GM20431 (cell line): ENCODE measurements at regions not wholly inside any gene's neighbourhood (a gene's known extent, or its start where the extent isn't known, plus 50 kb on each side); places are given as distances from the start of the nearest gene placed in this dataset.

Experiments used
- in situ Hi-C: fragments of 300-500 bp; cut with MseI, MboI; formaldehyde crosslinking; loops from one replicate; pipeline ENCODE4 v1.15.0; 2020; ENCODE audit warnings: low sequenced_read_pairs; ENCODE audit not compliant: unreplicated experiment

GRCh38 chr22:49255154-49255553 lies 572.5 kb downstream of the BRD1 start:
- in situ Hi-C loops, result no loop called here

GRCh38 chr22:49253656-49254055 lies 574.0 kb downstream of the BRD1 start:
- in situ Hi-C loops, result no loop called here

- in situ Hi-C loops, result no loop called here
Measured at GRCh38 chr22:49251371-49251770, 576.3 kb downstream of the BRD1 start.

- in situ Hi-C loops, result no loop called here
Measured at GRCh38 chr22:49247194-49247924, 580.3 kb downstream of the BRD1 start.

- in situ Hi-C loops, result no loop called here
Measured at GRCh38 chr22:49244466-49245420, 582.9 kb downstream of the BRD1 start.

GRCh38 chr22:49243965-49244364 lies 583.7 kb downstream of the BRD1 start:
- in situ Hi-C loops, result no loop called here

- in situ Hi-C loops, result no loop called here
Measured at GRCh38 chr22:49243335-49243734, 584.3 kb downstream of the BRD1 start.

GRCh38 chr22:49242480-49242879 lies 585.2 kb downstream of the BRD1 start:
- in situ Hi-C loops, result no loop called here

GRCh38 chr22:49241174-49241851 lies 586.4 kb downstream of the BRD1 start:
- in situ Hi-C loops, result no loop called here

- in situ Hi-C loops, result no loop called here
Measured at GRCh38 chr22:49240472-49240871, 587.2 kb downstream of the BRD1 start.

GRCh38 chr22:49240016-49240380 lies 587.7 kb downstream of the BRD1 start:
- in situ Hi-C loops, result no loop called here

- in situ Hi-C loops, result no loop called here
Measured at GRCh38 chr22:49239264-49240015, 588.2 kb downstream of the BRD1 start.

GRCh38 chr22:49238181-49239141 lies 589.2 kb downstream of the BRD1 start:
- in situ Hi-C loops, result no loop called here

- in situ Hi-C loops, result no loop called here
Measured at GRCh38 chr22:49237703-49238102, 590.0 kb downstream of the BRD1 start.

- in situ Hi-C loops, result no loop called here
Measured at GRCh38 chr22:49237279-49237678, 590.4 kb downstream of the BRD1 start.

- in situ Hi-C loops, result no loop called here
Measured at GRCh38 chr22:49236541-49237075, 591.1 kb downstream of the BRD1 start.

GRCh38 chr22:49235463-49236300 lies 592.0 kb downstream of the BRD1 start:
- in situ Hi-C loops, result no loop called here

GRCh38 chr22:49234459-49234858 lies 593.2 kb downstream of the BRD1 start:
- in situ Hi-C loops, result no loop called here
